Umbilical cord (tissue), 1 donor: ENCODE measurements at regions not wholly inside any gene's neighbourhood (a gene's known extent, or its start where the extent isn't known, plus 50 kb on each side); places are given as distances from the start of the nearest gene placed in this dataset.
"Not testable (repeated sequence)": the region's sequence is repeated elsewhere in the genome, so short reads cannot be mapped to it uniquely, and the experiment has no call there.

Experiments
- DNase-seq: peaks from one replicate; pipeline ENCODE4 v3.0.0-alpha.2; 2015; ENCODE audit warnings: low spot score

GRCh38 chr5:115469904-115470516 is 74.6 kb downstream of the FEM1C start:
- DNase-seq: no peak

DNA sequence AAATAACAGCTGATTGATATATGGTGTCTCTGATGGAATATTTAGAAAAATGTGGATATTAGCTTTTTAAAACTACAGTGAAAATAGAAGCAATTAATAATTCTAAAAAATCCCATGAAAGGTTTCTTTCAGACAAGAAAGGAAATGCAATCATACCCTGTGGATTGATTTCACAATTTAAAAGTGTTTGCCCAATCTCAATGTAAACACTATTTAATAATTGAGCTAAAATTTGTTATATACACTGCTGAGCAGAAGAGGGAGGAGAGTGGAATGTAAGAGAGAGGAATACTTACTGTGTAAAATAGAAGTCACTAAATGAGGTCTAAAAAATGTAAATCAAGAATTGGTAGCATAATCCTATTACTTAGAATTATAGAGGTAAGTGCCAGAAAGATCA is 76.9 kb downstream of the FEM1C start:
- DNase-seq: no peak

GRCh38 chr5:115465431-115465830 is 79.1 kb downstream of the FEM1C start:
- no peak for DNase-seq

GRCh38 chr5:115463983-115464382 is 80.6 kb downstream of the FEM1C start:
- DNase-seq: peak; percentile 90

GRCh38 chr5:115461506-115462290 is 82.9 kb downstream of the FEM1C start:
- DNase-seq: peak; percentile 29

DNA sequence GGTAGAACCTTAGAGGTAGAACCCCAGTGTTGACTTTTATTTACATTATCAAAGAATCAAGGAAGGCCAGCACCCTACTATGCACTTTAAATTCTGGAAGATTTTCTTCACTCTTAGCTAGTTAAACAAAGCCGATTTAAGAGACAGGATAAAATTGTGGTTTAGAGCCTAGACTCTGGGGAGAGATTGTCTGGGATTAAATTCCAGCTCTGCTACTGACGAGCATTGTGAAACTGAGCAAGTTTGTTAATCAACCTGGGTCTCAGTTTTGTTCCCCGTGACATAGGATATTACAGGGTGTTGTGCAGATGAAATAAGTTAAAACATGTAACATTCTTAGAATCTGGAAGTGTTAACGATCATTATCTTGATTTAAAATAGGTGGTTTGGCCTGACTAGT is 83.5 kb downstream of the FEM1C start:
- no peak for DNase-seq

- DNase-seq: peak; percentile 20
Measured at GRCh38 chr5:115460472-115460871, 84.1 kb downstream of the FEM1C start.

- no peak for DNase-seq
Measured at GRCh38 chr5:115459855-115460341, 84.7 kb downstream of the FEM1C start.

GRCh38 chr5:115458416-115458815 is 86.2 kb downstream of the FEM1C start:
- DNase-seq: no peak

DNA sequence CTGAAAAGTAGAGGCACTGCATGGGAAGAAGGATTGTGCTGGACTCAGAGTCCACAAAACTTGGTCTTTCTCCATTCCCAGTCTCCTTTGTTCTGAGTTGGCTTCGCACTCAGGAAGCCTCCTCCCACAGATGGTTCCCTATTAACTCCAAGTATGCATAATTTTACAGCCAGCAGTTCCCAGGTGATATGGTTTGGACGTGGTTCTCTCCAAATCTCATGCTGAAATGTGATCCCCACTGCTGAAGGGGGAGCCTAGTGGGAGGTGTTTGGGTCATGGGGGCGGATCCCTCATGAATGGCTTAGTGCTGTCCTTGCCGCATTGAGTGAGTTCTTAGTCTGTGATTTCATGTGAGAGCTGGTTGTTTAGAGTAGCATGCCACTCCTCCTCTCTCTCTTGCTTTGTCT is 86.6 kb downstream of the FEM1C start:
- no peak for DNase-seq

- DNase-seq: no peak
Measured at GRCh38 chr5:115457571-115457970, 87.0 kb downstream of the FEM1C start.

DNA sequence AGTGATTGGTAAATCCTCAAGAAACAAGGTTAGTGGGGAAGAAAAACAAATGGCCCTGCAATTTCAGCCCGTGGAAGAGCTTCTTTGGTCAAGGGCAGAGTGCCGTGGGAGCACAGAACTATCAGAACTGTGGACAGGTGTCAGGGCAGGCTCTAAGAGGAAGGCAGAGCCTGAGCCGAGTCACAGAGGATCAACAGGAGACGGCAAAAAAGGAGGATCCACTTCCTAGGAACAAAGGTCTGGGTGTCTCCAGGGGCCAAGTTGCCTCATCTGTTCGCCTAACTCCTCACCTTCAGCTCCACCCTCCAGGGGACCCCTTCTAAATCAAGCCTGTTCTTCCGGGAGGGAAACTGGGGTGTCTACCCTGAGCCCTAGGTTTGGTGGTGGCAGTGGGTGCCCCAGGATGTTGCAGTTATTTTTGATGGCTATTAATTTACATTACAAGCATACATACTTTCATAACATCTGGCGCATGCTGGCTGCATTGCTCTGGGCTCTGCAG is 88.0 kb downstream of the FEM1C start:
- DNase-seq: no peak

- DNase-seq: no peak
Measured at GRCh38 chr5:115456056-115456455, 88.5 kb downstream of the FEM1C start.

DNA sequence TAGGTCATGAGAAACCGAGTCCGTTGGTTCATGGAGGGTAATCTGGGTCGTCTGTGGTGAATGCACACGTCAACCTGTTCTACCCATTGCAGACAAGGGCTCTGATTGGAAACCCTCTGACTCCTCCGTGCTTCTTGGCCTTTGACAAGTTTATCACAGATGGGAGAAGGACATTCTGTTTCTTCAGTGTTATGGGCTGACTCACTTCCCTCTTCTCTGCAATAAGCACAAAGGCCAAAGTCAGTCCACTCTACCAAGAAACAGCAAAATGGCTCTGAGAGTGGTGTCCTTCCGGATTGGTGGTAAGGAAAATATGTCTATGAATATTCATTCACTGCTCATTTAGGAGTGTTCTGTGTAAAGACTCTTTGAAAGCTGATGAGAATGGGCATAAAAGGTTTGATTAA is 89.3 kb downstream of the FEM1C start:
- no peak for DNase-seq

DNA sequence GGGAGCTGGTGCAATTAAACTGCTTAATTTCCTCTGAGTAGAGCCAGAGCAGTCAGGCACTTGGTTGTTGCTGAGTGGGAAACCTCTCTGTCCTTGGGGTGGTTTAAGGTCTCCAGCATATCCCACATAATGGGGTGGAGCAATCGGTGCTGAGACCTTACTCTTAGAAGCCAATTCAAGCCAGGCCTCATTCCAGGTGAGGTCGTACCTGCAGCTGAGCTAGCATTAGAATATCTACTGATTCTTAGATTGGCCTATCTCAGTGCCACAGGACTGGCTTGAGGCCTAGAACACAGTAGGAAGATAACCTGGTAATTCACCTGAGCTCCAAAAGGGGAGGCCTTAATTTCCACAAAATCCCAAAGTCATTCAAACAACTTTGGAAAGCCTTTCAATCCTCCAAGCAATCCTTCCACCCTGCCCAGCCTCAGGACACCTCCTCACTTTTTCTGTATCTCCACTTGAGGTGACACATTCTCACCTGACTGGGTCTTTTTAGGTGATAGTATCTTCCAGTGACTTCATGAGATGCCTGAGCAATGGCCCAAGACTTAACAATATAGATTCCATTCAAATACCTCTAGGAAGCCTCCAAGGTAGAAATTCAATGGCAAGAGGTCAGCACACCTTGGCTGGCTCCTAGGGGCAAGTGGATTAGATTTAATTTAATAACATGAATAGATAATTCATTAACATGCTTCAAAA is 91.0 kb downstream of the FEM1C start:
- DNase-seq: no peak

DNA sequence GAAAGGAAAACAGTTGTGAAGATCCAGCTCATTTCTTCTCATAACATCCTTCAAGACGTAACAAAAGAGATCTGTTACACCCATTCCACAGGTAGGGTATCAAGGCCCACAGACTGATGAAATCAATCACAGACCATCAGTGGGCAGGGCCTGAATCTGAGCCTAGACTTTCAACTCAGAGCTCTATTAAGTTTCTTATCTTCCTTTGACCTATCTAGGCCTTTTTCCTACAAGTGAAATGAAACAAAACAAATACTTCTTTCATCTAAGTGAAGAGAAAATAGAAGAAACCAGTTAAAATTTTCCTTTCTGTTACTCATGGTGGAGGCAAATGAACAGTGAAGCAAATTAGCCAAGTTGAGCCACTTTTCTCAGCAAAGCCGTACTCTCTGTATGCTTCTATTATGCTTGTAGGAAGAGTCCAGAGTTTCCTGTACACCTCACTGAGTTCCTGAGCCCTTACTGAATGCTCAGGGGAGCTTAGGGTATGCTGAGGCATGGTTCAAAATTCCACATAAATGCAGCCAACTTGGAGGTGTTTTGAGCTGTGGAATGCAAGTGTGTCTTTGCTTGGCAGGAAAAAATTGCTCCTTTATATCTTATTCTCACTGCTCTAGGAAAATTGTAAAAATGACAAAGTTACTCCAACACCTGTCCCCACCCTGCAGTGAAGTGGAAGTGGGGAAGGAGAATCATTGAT is 91.9 kb downstream of the FEM1C start:
- no peak for DNase-seq

- no peak for DNase-seq
Measured at GRCh38 chr5:115452083-115452482, 92.5 kb downstream of the FEM1C start.

DNA sequence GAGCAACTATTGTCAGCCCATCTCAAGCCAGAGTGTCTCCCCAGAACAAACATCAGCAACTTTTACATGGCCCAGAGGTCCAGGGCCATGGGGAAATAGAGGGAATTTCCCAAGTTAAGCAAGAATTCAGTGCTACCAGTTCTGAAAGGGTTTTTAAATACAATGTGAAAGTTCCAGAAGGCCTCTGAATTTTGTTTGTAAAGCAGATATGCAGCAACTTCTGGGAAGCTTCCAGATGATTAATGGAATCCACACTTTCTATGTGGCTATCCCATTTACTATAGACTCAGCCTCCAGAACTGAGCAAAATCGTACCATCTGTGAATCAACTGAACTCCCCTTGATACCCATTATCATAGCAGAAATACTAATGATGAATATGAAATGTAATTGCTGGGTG is 93.8 kb downstream of the FEM1C start:
- DNase-seq: peak; percentile 24

DNA sequence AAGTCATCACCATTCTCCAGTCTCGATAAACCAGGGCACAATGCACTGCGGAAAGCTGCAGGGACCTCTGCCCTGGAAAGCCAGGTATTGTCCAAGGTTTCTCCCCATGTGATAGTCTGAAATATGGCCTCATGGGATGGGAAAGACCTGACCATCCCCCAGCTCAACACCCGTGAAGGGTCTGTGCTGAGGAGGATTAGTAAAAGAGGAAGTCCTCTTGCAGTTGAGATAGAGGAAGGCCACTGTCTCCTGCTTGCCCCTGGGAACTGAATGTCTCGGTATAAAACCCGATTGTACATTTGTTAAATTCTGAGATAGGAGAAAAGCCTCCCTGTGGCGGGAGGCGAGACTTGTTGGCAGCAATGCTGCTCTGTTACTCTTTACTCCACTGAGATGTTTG is 95.9 kb downstream of the FEM1C start:
- not testable (repeated sequence) for DNase-seq

GRCh38 chr5:115440782-115441451 is 103.7 kb downstream of the FEM1C start:
- DNase-seq: no peak

GRCh38 chr5:115439639-115440038 is 104.9 kb downstream of the FEM1C start:
- no peak for DNase-seq
